Nucleus accumbens (tissue), 56 donors: ENCODE measurements at regions not wholly inside any gene's neighbourhood (a gene's known extent, or its start where the extent isn't known, plus 50 kb on each side); places are given as distances from the start of the nearest gene placed in this dataset.
"Not testable (repeated sequence)": the region's sequence is repeated elsewhere in the genome, so short reads cannot be mapped to it uniquely, and the experiment has no call there.

Experiments
- DNase-seq, 56 donors: peaks; one replicate each; lab custom pipeline; 2025; lab: John Stamatoyannopoulos, UW

- not testable (repeated sequence) for DNase-seq
These were observed 104.3 kb downstream of the SPDYE17 start for GRCh38 chr7:76927741-76928393.

- DNase-seq = not testable (repeated sequence)
These were observed 105.7 kb downstream of the SPDYE17 start for GRCh38 chr7:76926416-76926815.

- DNase-seq = peak in 4 of 56 donors; percentile 1 to 19 (median 4)
These were observed 107.4 kb downstream of the SPDYE17 start for GRCh38 chr7:76924756-76925155.

- DNase-seq = not testable (repeated sequence)
These were observed 113.5 kb downstream of the SPDYE17 start for GRCh38 chr7:76918619-76919018.

GRCh38 chr7:76914361-76914760, 117.8 kb downstream of the SPDYE17 start:
- not testable (repeated sequence) for DNase-seq

- DNase-seq = not testable (repeated sequence)
These were observed 119.9 kb downstream of the SPDYE17 start for GRCh38 chr7:76912011-76912814.

GRCh38 chr7:76904688-76905087, 127.5 kb downstream of the SPDYE17 start:
- DNase-seq = not testable (repeated sequence)

GRCh38 chr7:76901944-76902710, 130.0 kb downstream of the SPDYE17 start:
- DNase-seq = peak in 31 of 56 donors; percentile 1 to 46 (median 7)

GRCh38 chr7:76898807-76899206, 133.4 kb downstream of the SPDYE17 start:
- DNase-seq = not testable (repeated sequence)

GRCh38 chr7:76897007-76897406, 135.2 kb downstream of the SPDYE17 start:
- not testable (repeated sequence) for DNase-seq

- not testable (repeated sequence) for DNase-seq
These were observed 136.5 kb downstream of the SPDYE17 start for GRCh38 chr7:76895696-76896095.

- not testable (repeated sequence) for DNase-seq
These were observed 140.4 kb downstream of the SPDYE17 start for GRCh38 chr7:76891771-76892170.

GRCh38 chr7:76879733-76880288, 152.3 kb downstream of the SPDYE17 start:
- not testable (repeated sequence) for DNase-seq

- not testable (repeated sequence) for DNase-seq
These were observed 156.4 kb downstream of the SPDYE17 start for GRCh38 chr7:76875760-76876159.

GRCh38 chr7:76870504-76870808, 161.7 kb downstream of the SPDYE17 start:
- not testable (repeated sequence) for DNase-seq

GRCh38 chr7:76867364-76867889, 164.7 kb downstream of the SPDYE17 start:
- not testable (repeated sequence) for DNase-seq

GRCh38 chr7:76863150-76863773, 168.9 kb downstream of the SPDYE17 start:
- DNase-seq = not testable (repeated sequence)

- DNase-seq = not testable (repeated sequence)
These were observed 169.9 kb downstream of the SPDYE17 start for GRCh38 chr7:76862241-76862640.

- DNase-seq = not testable (repeated sequence)
These were observed 172.2 kb downstream of the SPDYE17 start for GRCh38 chr7:76859933-76860332.

GRCh38 chr7:76854631-76855030, 177.5 kb downstream of the SPDYE17 start:
- not testable (repeated sequence) for DNase-seq
